ENCODE measurements at regions not wholly inside any gene's neighbourhood (a gene's known extent, or its start where the extent isn't known, plus 50 kb on each side); places are given as distances from the start of the nearest gene placed in this dataset.
A peak's percentile ranks its signal among the peaks of the same experiment; 100 is the strongest.

- DNase-seq (ENCODE audit: low read depth) = no peak
- H3K4me3 ChIP-seq (ENCODE audit: low read depth, low read length) = no peak overlapping the region
- TF ChIP-seq CTCF (IDR thresholded peaks at IDR 0.05; ENCODE audit: control insufficient read depth, extremely low read depth, insufficient read depth) = no peak
These were observed 231.7 kb downstream of the SKIDA1 start for GRCh38 chr10:21293518-21294356.

GRCh38 chr10:21292763-21293517, 232.5 kb downstream of the SKIDA1 start:
- no peak for TF ChIP-seq CTCF (IDR thresholded peaks at IDR 0.05; ENCODE audit: control insufficient read depth, extremely low read depth, insufficient read depth)
- H3K4me3 ChIP-seq (ENCODE audit: low read depth, low read length) = peak overlapping the region; percentile 21; the same call in 1 of the 2 replicates
- DNase-seq (ENCODE audit: low read depth) = peak; percentile 27

GRCh38 chr10:21290499-21291160, 234.9 kb downstream of the SKIDA1 start:
- H3K4me3 ChIP-seq (ENCODE audit: low read depth, low read length) = no peak overlapping the region
- no peak for DNase-seq (ENCODE audit: low read depth)
- TF ChIP-seq CTCF (IDR thresholded peaks at IDR 0.05; ENCODE audit: control insufficient read depth, extremely low read depth, insufficient read depth) = no peak

- no peak for DNase-seq (ENCODE audit: low read depth)
- TF ChIP-seq CTCF (IDR thresholded peaks at IDR 0.05; ENCODE audit: control insufficient read depth, extremely low read depth, insufficient read depth) = no peak
- no peak overlapping the region for H3K4me3 ChIP-seq (ENCODE audit: low read depth, low read length)
These were observed 235.5 kb downstream of the SKIDA1 start for GRCh38 chr10:21289961-21290360.

GRCh38 chr10:21289271-21289670, 236.2 kb downstream of the SKIDA1 start:
- H3K4me3 ChIP-seq (ENCODE audit: low read depth, low read length) = no peak overlapping the region
- TF ChIP-seq CTCF (IDR thresholded peaks at IDR 0.05; ENCODE audit: control insufficient read depth, extremely low read depth, insufficient read depth) = no peak
- no peak for DNase-seq (ENCODE audit: low read depth)

GRCh38 chr10:21285742-21286331, 239.6 kb downstream of the SKIDA1 start:
- H3K4me3 ChIP-seq (ENCODE audit: low read depth, low read length) = no peak overlapping the region
- DNase-seq (ENCODE audit: low read depth) = no peak
- TF ChIP-seq CTCF (IDR thresholded peaks at IDR 0.05; ENCODE audit: control insufficient read depth, extremely low read depth, insufficient read depth) = no peak
